Kidney (tissue), 13 donors: ENCODE measurements at regions not wholly inside any gene's neighbourhood (a gene's known extent, or its start where the extent isn't known, plus 50 kb on each side); places are given as distances from the start of the nearest gene placed in this dataset.
"Not testable (repeated sequence)": the region's sequence is repeated elsewhere in the genome, so short reads cannot be mapped to it uniquely, and the experiment has no call there.

Source experiments
- DNase-seq, 5 donors: peaks; one replicate each; pipeline ENCODE4 v3.0.0-alpha.2; 2013 to 2020
- FAIRE-seq: peaks from 2 replicates; lab custom pipeline; 2012; peaks lifted over from hg19 to GRCh38; lab: Jason Lieb, UNC
- H3K27ac ChIP-seq, 2 donors: one replicate each; pipeline ENCODE4 v1.7.0; 2013; ENCODE audit warnings: low read depth in 2 of 2, low read length in 2 of 2, inconsistent platforms in 1 of 2
- H3K27me3 ChIP-seq: one replicate; pipeline ENCODE4 v1.7.1; 2013; ENCODE audit warnings: low read length, inconsistent platforms; ENCODE audit not compliant: control insufficient read depth, insufficient read depth
- H3K36me3 ChIP-seq, 3 donors: one replicate each; pipeline versions ENCODE4 v1.7.0 to v1.7.1; 2013; ENCODE audit warnings: low read length in 3 of 3, control low read depth in 1 of 3, inconsistent platforms in 1 of 3; ENCODE audit not compliant: insufficient read depth in 3 of 3, control insufficient read depth in 2 of 3
- H3K4me1 ChIP-seq, 3 donors: one replicate each; pipeline versions ENCODE4 v1.7.0 to v1.7.1; 2013; ENCODE audit warnings: low read length in 3 of 3, inconsistent platforms in 1 of 3, low read depth in 1 of 3; ENCODE audit not compliant: control insufficient read depth in 2 of 3, insufficient read depth in 2 of 3
- H3K4me3 ChIP-seq, 3 donors: one replicate each; pipeline versions ENCODE4 v1.7.0 to v1.8.1; 2013; ENCODE audit warnings: low read length in 3 of 3, control low read depth in 1 of 3, inconsistent platforms in 1 of 3
- H3K9ac ChIP-seq, 3 donors: one replicate each; pipeline versions ENCODE4 v1.7.0 to v1.7.1; 2013; ENCODE audit warnings: low read length in 3 of 3, control low read depth in 1 of 3, inconsistent platforms in 1 of 3
- H3K9me3 ChIP-seq, 3 donors: one replicate each; pipeline versions ENCODE4 v1.7.0 to v1.7.1; 2013; ENCODE audit warnings: low read length in 3 of 3, control low read depth in 1 of 3, inconsistent platforms in 1 of 3; ENCODE audit not compliant: control insufficient read depth in 2 of 3, insufficient read depth in 1 of 3
- CTCF ChIP-seq: IDR thresholded peaks from 3 replicates; pipeline ENCODE4 v1.5.1; 2012; ENCODE audit warnings: mild to moderate bottlenecking, moderate library complexity, borderline replicate concordance; ENCODE audit not compliant: insufficient read depth; ENCODE audit errors: extremely low read depth
- intact Hi-C: fragments of 100-400 bp; cut with DNase I; formaldehyde crosslinking; loops from one replicate; pipeline ENCODE4 v1.11.1; 2022
- donor health status: control.
- donor health status: control.
- donor health status: control.
- donor health status: control.
- donor health status: control.
- donor health status: DM: yes; HTN: yes; CAD: no.
- donor health status: Normal renal cell carcinoma (clear cell type).

- no peak for TF ChIP-seq CTCF
- H3K9me3 ChIP-seq, result peaks cover 0 to 14% (median 0%) of the 10 kb centered on the region in 3 donors
- H3K9ac ChIP-seq, result no peak overlapping the region
- no peak overlapping the region for H3K4me3 ChIP-seq
- no peaks in the 10 kb centered on the region for H3K27me3 ChIP-seq
- H3K36me3 ChIP-seq, result no peaks in the 10 kb centered on the region
- FAIRE-seq, result no peak
- H3K4me1 ChIP-seq, result no peaks in the 10 kb centered on the region
- intact Hi-C loops, result no loop called here
- no peak for DNase-seq
- H3K27ac ChIP-seq, result no peak overlapping the region
Observed at GRCh38 chr12:47610686-47611252, 95.1 kb downstream of the RPAP3 start.

- TF ChIP-seq CTCF, result no peak
- FAIRE-seq (no peak), DNase-seq (no peak)
- peaks cover 0 to 14% (median 0%) of the 10 kb centered on the region in 3 donors for H3K9me3 ChIP-seq
- H3K9ac ChIP-seq, result no peak overlapping the region
- H3K4me1 ChIP-seq, result no peaks in the 10 kb centered on the region
- H3K27ac ChIP-seq, result no peak overlapping the region
- H3K4me3 ChIP-seq, result no peak overlapping the region
- no peaks in the 10 kb centered on the region for H3K36me3 ChIP-seq
- H3K27me3 ChIP-seq, result no peaks in the 10 kb centered on the region
- intact Hi-C loops, result no loop called here
Observed at GRCh38 chr12:47609806-47610205, 96.0 kb downstream of the RPAP3 start.

GRCh38 chr12:47608671-47609070, 97.2 kb downstream of the RPAP3 start:
- H3K36me3 ChIP-seq, H3K27me3 ChIP-seq, intact Hi-C loops, H3K4me1 ChIP-seq, FAIRE-seq, H3K27ac ChIP-seq, DNase-seq, H3K9ac ChIP-seq, H3K4me3 ChIP-seq: not testable (repeated sequence)
- peaks cover 0 to 14% (median 0%) of the 10 kb centered on the region in 3 donors for H3K9me3 ChIP-seq

GRCh38 chr12:47604221-47604873, 101.5 kb downstream of the RPAP3 start:
- Histone ChIP-seq H3K27ac (no peak overlapping the region), H3K27me3 (no peaks in the 10 kb centered on the region), H3K9ac (no peak overlapping the region), H3K4me1 (no peaks in the 10 kb centered on the region), H3K9me3 (peaks cover 0 to 6% (median 0%) of the 10 kb centered on the region in 3 donors), H3K4me3 (no peak overlapping the region), H3K36me3 (no peaks in the 10 kb centered on the region)
- no peak for DNase-seq
- intact Hi-C loops, result no loop called here
- no peak for TF ChIP-seq CTCF
- no peak for FAIRE-seq
